ENCODE measurements at regions not wholly inside any gene's neighbourhood (a gene's known extent, or its start where the extent isn't known, plus 50 kb on each side); places are given as distances from the start of the nearest gene placed in this dataset.
"Not testable (repeated sequence)": the region's sequence is repeated elsewhere in the genome, so short reads cannot be mapped to it uniquely, and the experiment has no call there.

GRCh38 chr2:7609974-7610373 is 692.8 kb downstream of the RNF144A start:
- no peak for DNase-seq

- no peak for DNase-seq
These were observed 694.5 kb downstream of the RNF144A start for GRCh38 chr2:7611750-7612149.

- no peak for DNase-seq
These were observed 695.8 kb downstream of the RNF144A start for GRCh38 chr2:7612969-7613368.

GRCh38 chr2:7613831-7614230 is 696.6 kb downstream of the RNF144A start:
- no peak for DNase-seq

GRCh38 chr2:7618031-7618430 is 700.8 kb downstream of the RNF144A start:
- no peak for DNase-seq

GRCh38 chr2:7619203-7619970 is 702.2 kb downstream of the RNF144A start:
- DNase-seq, result no peak

- no peak for DNase-seq
These were observed 703.0 kb downstream of the RNF144A start for GRCh38 chr2:7620255-7620654.

- no peak for DNase-seq
These were observed 704.0 kb downstream of the RNF144A start for GRCh38 chr2:7621018-7621814.

GRCh38 chr2:7625392-7626138 is 708.4 kb downstream of the RNF144A start:
- no peak for DNase-seq

GRCh38 chr2:7626139-7626537 is 708.9 kb downstream of the RNF144A start:
- no peak for DNase-seq

- no peak for DNase-seq
These were observed 710.4 kb downstream of the RNF144A start for GRCh38 chr2:7627583-7627982.

GRCh38 chr2:7632420-7632819 is 715.2 kb downstream of the RNF144A start:
- DNase-seq, result no peak

GRCh38 chr2:7633566-7634153 is 716.4 kb downstream of the RNF144A start:
- DNase-seq, result no peak

- DNase-seq, result no peak
These were observed 717.2 kb downstream of the RNF144A start for GRCh38 chr2:7634409-7634808.

GRCh38 chr2:7639476-7639875 is 722.3 kb downstream of the RNF144A start:
- no peak for DNase-seq

- DNase-seq, result not testable (repeated sequence)
These were observed 724.1 kb downstream of the RNF144A start for GRCh38 chr2:7641272-7641671.

GRCh38 chr2:7646024-7646423 is 728.8 kb downstream of the RNF144A start:
- no peak for DNase-seq

GRCh38 chr2:7646661-7647060 is 729.4 kb downstream of the RNF144A start:
- no peak for DNase-seq

- no peak for DNase-seq
These were observed 731.1 kb downstream of the RNF144A start for GRCh38 chr2:7648221-7648795.

GRCh38 chr2:7649461-7650228 is 732.4 kb downstream of the RNF144A start:
- no peak for DNase-seq

- no peak for DNase-seq
These were observed 736.4 kb downstream of the RNF144A start for GRCh38 chr2:7653617-7654016.

GRCh38 chr2:7655629-7656028 is 738.4 kb downstream of the RNF144A start:
- no peak for DNase-seq

All from NCI-H82 (cell line).